Mesendoderm (in vitro differentiated cells): ENCODE measurements at regions not wholly inside any gene's neighbourhood (a gene's known extent, or its start where the extent isn't known, plus 50 kb on each side); places are given as distances from the start of the nearest gene placed in this dataset.

Source experiments
- DNase-seq: peaks from one replicate; pipeline ENCODE4 v3.0.0; 2013
- H2AK5ac ChIP-seq: 2 replicates; pipeline ENCODE4 v1.6.1; 2013; ENCODE audit warnings: low read length, inconsistent platforms
- H2BK120ac ChIP-seq: 2 replicates; pipeline ENCODE4 v1.6.1; 2013; ENCODE audit warnings: low read depth, mild to moderate bottlenecking, low read length, moderate library complexity, mixed read lengths
- H2BK15ac ChIP-seq: replicated peaks from 2 replicates; pipeline ENCODE4 v1.6.1; 2013; ENCODE audit warnings: low read depth, mild to moderate bottlenecking, moderate library complexity
- H2BK5ac ChIP-seq: 2 replicates; pipeline ENCODE4 v1.6.1; 2013; ENCODE audit warnings: low read length, inconsistent platforms
- H3K18ac ChIP-seq: 2 replicates; pipeline ENCODE4 v1.6.1; 2013; ENCODE audit warnings: mild to moderate bottlenecking, low read length, mixed read lengths
- H3K23ac ChIP-seq: one replicate; pipeline ENCODE4 v1.6.1; 2013; ENCODE audit warnings: low read length
- H3K27ac ChIP-seq: 2 replicates; pipeline ENCODE4 v1.5.1; 2013; ENCODE audit warnings: low read depth, mild to moderate bottlenecking, inconsistent platforms, low read length, moderate library complexity
- H3K27me3 ChIP-seq: 2 replicates; pipeline ENCODE4 v1.6.1; 2013; ENCODE audit warnings: low read length, control low read depth, mild to moderate bottlenecking, inconsistent platforms; ENCODE audit not compliant: insufficient read depth, poor library complexity
- H3K36me3 ChIP-seq: 2 replicates; pipeline ENCODE4 v1.6.1; 2013; ENCODE audit warnings: low read length, inconsistent platforms; ENCODE audit not compliant: control insufficient read depth, insufficient read depth
- H3K4ac ChIP-seq: one replicate; pipeline ENCODE4 v1.6.1; 2013; ENCODE audit warnings: low read depth, mild to moderate bottlenecking, low read length, moderate library complexity
- H3K4me1 ChIP-seq: 2 replicates; pipeline ENCODE4 v1.6.1; 2013; ENCODE audit warnings: low read depth, low read length, inconsistent platforms; ENCODE audit not compliant: control insufficient read depth
- H3K4me2 ChIP-seq: 2 replicates; pipeline ENCODE4 v1.6.1; 2013; ENCODE audit warnings: low read length
- H3K4me3 ChIP-seq: 2 replicates; pipeline ENCODE4 v1.5.1; 2013; ENCODE audit warnings: mild to moderate bottlenecking, low read length
- H3K56ac ChIP-seq: one replicate; pipeline ENCODE4 v1.6.1; 2013; ENCODE audit warnings: low read length
- H3K79me1 ChIP-seq: 2 replicates; pipeline ENCODE4 v1.6.1; 2013; ENCODE audit warnings: low read length, inconsistent platforms
- H3K79me2 ChIP-seq: 2 replicates; pipeline ENCODE4 v1.6.1; 2013; ENCODE audit warnings: mild to moderate bottlenecking, low read length; ENCODE audit not compliant: control insufficient read depth, insufficient read depth
- H3K9ac ChIP-seq: 2 replicates; pipeline ENCODE4 v1.6.1; 2013; ENCODE audit warnings: low read length, inconsistent platforms
- H4K5ac ChIP-seq: one replicate; pipeline ENCODE4 v1.6.1; 2013; ENCODE audit warnings: low read length
- H4K8ac ChIP-seq: one replicate; pipeline ENCODE4 v1.6.1; 2013; ENCODE audit warnings: low read depth, mild to moderate bottlenecking, control low read depth, low read length, moderate library complexity
- WGBS: extraction: QIAGEN DNeasy Blood & Tissue Kit; methylation state at CpG from one replicate; pipeline ENCODE4 v1.1.7; 2013; ENCODE audit warnings: low lambda C conversion rate, missing lambda C conversion rate; ENCODE audit not compliant: insufficient coverage; ENCODE audit errors: extremely low coverage; 5-methylcytosine and 5-hydroxymethylcytosine counted together

DNA sequence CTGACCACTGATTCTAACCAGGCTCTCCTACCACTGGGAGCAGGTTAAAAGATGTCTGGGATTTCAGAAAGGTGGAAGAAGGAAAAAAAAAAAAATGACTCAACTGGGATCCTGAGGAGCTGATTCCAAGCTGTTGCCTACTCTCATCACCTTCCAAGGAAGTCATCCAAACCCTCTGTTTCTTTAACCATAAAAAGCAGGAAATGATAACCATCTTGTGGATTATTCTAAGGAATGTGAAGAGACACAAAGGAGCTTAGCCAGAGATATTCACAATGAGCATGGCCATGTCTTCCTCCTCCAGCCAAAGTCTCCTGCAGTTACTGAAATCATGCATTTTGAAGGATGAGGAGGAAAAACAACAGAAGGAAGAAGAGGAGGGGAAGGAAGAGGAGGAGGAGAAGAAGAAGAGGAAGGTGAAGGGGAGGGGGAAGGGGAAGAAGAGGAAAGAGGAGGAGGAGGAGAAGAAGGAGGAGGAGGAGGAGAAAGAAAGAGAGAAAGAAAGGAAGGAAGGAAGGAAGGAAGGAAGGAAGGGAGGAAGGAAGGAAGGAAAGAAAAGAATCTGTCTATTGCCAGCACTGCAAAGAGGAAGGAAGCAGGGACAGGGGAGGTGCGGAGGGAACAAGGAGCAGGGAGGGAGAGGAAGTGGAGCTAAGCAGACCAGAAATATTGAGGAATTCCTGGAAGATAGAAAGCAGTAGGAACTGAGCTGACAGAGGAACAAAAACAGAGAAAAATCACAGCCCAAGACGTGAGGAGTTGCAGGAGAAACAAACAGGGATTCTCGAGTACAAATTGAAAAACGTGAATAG lies 229.2 kb downstream of the UACA start:
- H3K36me3 ChIP-seq: no peaks in the 10 kb centered on the region
- H3K4ac ChIP-seq: no peak overlapping the region
- no peak overlapping the region for H3K9ac ChIP-seq
- no peaks in the 10 kb centered on the region for H3K4me1 ChIP-seq
- H2AK5ac ChIP-seq: no peak overlapping the region
- H3K4me3 ChIP-seq: no peak overlapping the region
- H3K27me3 ChIP-seq: no peaks in the 10 kb centered on the region
- H2BK5ac ChIP-seq: no peak overlapping the region
- no peaks in the 10 kb centered on the region for H3K79me2 ChIP-seq
- H3K27ac ChIP-seq: no peak overlapping the region
- no peak overlapping the region for H3K4me2 ChIP-seq
- no CpG with 5 or more reads among the region's 4 CpGs for WGBS
- H3K23ac ChIP-seq: no peak overlapping the region
- no peak overlapping the region for H2BK15ac ChIP-seq
- no peak overlapping the region for H3K56ac ChIP-seq
- H3K18ac ChIP-seq: no peak overlapping the region
- peak; percentile 40 for DNase-seq
- H4K5ac ChIP-seq: no peak overlapping the region
- no peak overlapping the region for H2BK120ac ChIP-seq
- no peak overlapping the region for H4K8ac ChIP-seq
- H3K79me1 ChIP-seq: no peaks in the 10 kb centered on the region

DNA sequence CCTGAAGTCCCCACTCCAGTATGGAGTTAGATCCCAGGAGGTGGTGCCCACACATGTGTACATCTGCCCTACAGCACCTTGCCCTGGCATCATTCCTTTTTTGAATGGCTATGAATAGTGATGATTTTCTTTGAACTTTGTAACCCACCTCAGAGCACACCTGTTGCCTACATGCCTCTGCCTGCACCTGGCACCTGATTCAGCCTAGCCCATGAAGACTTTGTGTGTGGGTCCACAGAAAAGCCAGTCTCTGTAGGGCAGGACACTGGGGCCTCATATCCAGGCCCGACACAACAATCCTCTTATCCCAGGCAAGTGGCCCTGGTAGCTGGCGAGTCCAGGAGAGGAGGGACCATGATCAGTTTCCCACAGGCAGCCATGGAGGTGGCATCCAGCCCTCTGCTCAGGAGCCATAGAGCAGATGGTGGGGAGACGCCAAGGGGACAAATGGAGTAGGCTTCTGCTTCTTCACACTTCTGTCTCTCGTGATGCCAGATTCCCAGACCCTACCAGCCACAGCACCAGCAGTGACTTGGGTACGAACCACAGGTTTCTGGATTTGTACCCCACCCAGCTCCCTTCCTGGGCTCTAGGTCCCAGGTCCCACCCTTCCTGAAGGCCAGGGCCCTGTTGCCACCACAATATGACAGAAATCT lies 230.7 kb downstream of the UACA start:
- Histone ChIP-seq H3K9ac (no peak overlapping the region), H3K56ac (no peak overlapping the region), H2AK5ac (no peak overlapping the region), H3K79me2 (no peaks in the 10 kb centered on the region), H2BK15ac (no peak overlapping the region), H4K5ac (no peak overlapping the region), H3K18ac (no peak overlapping the region), H3K36me3 (no peaks in the 10 kb centered on the region), H3K27ac (no peak overlapping the region), H3K4me3 (no peak overlapping the region), H3K4ac (no peak overlapping the region), H3K27me3 (no peaks in the 10 kb centered on the region), H2BK120ac (no peak overlapping the region), H3K4me1 (no peaks in the 10 kb centered on the region), H3K4me2 (no peak overlapping the region), H3K79me1 (no peaks in the 10 kb centered on the region), H2BK5ac (no peak overlapping the region), H4K8ac (no peak overlapping the region), H3K23ac (no peak overlapping the region)
- WGBS: no CpG with 5 or more reads among the region's 5 CpGs
- DNase-seq: no peak

DNA sequence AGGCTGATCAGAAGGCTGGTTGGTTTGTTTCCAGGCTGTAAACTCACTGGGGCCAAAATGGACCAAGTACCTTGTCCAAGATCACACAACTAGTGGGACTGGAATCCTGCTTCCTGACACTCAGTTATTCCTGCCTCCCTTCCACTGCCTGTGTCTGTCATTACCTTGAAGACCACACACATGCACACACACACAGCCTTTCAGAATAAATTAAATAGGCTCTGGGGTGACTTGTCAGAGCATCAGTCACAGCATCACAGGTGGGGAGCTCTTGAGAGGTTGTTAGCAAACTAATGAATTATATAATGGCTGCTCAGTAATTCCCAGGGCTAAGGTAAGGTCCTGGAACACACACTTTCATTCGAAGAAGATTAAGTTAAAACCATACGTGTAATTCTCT lies 231.8 kb downstream of the UACA start:
- no peak overlapping the region for H3K56ac ChIP-seq

DNA sequence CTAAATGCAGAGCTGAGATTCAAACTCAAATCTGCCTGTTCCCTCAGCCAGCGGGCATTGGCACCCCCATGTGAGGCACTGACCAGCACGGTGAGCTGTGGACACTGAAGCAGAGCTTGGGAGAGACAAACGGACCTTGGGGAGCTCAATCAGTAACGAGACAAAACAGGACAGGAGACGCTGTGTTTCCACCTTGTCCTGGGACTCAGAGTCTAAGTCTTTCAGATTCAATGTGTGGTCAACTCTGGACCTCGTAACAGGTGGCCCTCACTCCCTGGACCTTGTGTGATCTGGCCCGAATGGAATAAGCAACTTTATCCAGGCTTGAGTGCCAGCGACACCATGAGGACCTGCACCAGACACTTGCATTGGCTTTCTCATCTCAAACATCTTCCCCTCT lies 232.5 kb downstream of the UACA start:
- no peaks in the 10 kb centered on the region for H3K79me2 ChIP-seq
- no peak overlapping the region for H2AK5ac ChIP-seq
- no peaks in the 10 kb centered on the region for H3K4me1 ChIP-seq
- H3K27me3 ChIP-seq: no peaks in the 10 kb centered on the region
- no peak overlapping the region for H3K4me3 ChIP-seq
- no peaks in the 10 kb centered on the region for H3K36me3 ChIP-seq
- no peak overlapping the region for H4K8ac ChIP-seq
- H4K5ac ChIP-seq: no peak overlapping the region
- no peak for DNase-seq
- no peak overlapping the region for H3K4me2 ChIP-seq
- H3K79me1 ChIP-seq: no peaks in the 10 kb centered on the region
- no CpG with 5 or more reads among the region's 8 CpGs for WGBS
- no peak overlapping the region for H3K23ac ChIP-seq
- no peak overlapping the region for H3K56ac ChIP-seq
- H3K18ac ChIP-seq: no peak overlapping the region
- no peak overlapping the region for H2BK15ac ChIP-seq
- no peak overlapping the region for H2BK5ac ChIP-seq
- H3K9ac ChIP-seq: no peak overlapping the region
- H3K4ac ChIP-seq: no peak overlapping the region
- H3K27ac ChIP-seq: no peak overlapping the region
- H2BK120ac ChIP-seq: no peak overlapping the region

More for the DNA sequence above, 231.8 kb downstream of the UACA start:
- Histone ChIP-seq H4K5ac (no peak overlapping the region), H2BK15ac (no peak overlapping the region), H3K79me2 (no peaks in the 10 kb centered on the region), H2BK120ac (no peak overlapping the region), H3K18ac (no peak overlapping the region), H3K23ac (no peak overlapping the region), H3K4ac (no peak overlapping the region), H2BK5ac (no peak overlapping the region), H3K36me3 (no peaks in the 10 kb centered on the region), H3K9ac (no peak overlapping the region), H3K4me1 (no peaks in the 10 kb centered on the region), H3K27ac (no peak overlapping the region), H4K8ac (no peak overlapping the region), H2AK5ac (no peak overlapping the region), H3K79me1 (no peaks in the 10 kb centered on the region), H3K27me3 (no peaks in the 10 kb centered on the region), H3K4me2 (no peak overlapping the region), H3K4me3 (no peak overlapping the region)
- no peak for DNase-seq
- WGBS: no CpG with 5 or more reads among the region's 2 CpGs

DNA sequence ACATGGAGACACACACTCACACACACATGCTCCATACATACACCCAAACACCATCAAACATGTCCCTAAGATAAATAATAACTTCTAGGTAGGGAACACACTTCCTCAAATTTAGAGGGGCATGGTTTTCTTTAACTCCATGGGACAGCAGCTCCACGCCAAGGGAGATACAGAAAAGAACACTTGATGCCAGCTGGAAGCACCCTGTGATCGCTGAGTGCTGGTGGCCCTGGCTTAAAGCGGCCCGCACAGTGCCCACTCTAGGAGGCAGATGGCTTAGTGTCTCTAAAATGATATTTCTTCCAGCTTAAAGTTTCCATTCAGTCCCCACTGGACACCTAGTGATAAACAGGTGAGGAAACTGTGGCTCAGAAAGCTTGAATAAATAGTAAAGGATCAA lies 232.9 kb downstream of the UACA start:
- H3K4me1 ChIP-seq: no peaks in the 10 kb centered on the region
- no peak overlapping the region for H2BK5ac ChIP-seq
- no peaks in the 10 kb centered on the region for H3K27me3 ChIP-seq
- H3K9ac ChIP-seq: no peak overlapping the region
- no peak overlapping the region for H3K4me3 ChIP-seq
- H3K56ac ChIP-seq: no peak overlapping the region
- no peak for DNase-seq
- no peak overlapping the region for H2BK120ac ChIP-seq
- no peak overlapping the region for H3K18ac ChIP-seq
- H4K8ac ChIP-seq: no peak overlapping the region
- H3K4me2 ChIP-seq: no peak overlapping the region
- no peak overlapping the region for H3K27ac ChIP-seq
- no peaks in the 10 kb centered on the region for H3K79me2 ChIP-seq
- H3K23ac ChIP-seq: no peak overlapping the region
- no peaks in the 10 kb centered on the region for H3K36me3 ChIP-seq
- no peak overlapping the region for H4K5ac ChIP-seq
- no peak overlapping the region for H3K4ac ChIP-seq
- H2AK5ac ChIP-seq: no peak overlapping the region
- H2BK15ac ChIP-seq: no peak overlapping the region
- WGBS: no CpG with 5 or more reads among the region's 4 CpGs
- no peaks in the 10 kb centered on the region for H3K79me1 ChIP-seq
